Immature natural killer cell (primary cell): ENCODE measurements at regions not wholly inside any gene's neighbourhood (a gene's known extent, or its start where the extent isn't known, plus 50 kb on each side); places are given as distances from the start of the nearest gene placed in this dataset.

Experiments
- DNase-seq, 3 donors: peaks; one replicate each; pipeline ENCODE4 v3.0.0; 2022; ENCODE audit warnings: mixed read lengths in 1 of 3
- H3K27ac Mint-ChIP-seq, 6 donors: one replicate each; pipeline ENCODE4 v1.8.0; 2020; ENCODE audit warnings: mixed read lengths in 6 of 6, mild to moderate bottlenecking in 5 of 6, inconsistent platforms in 4 of 6, moderate library complexity in 3 of 6
- H3K27me3 Mint-ChIP-seq, 3 donors: one replicate each; pipeline ENCODE4 v1.8.0; 2020 to 2021; ENCODE audit warnings: low read depth in 3 of 3, mild to moderate bottlenecking in 3 of 3, mixed read lengths in 3 of 3, moderate library complexity in 3 of 3, inconsistent platforms in 1 of 3
- H3K36me3 Mint-ChIP-seq, 3 donors: one replicate each; pipeline ENCODE4 v1.8.0; 2020; ENCODE audit warnings: mixed read lengths in 3 of 3, inconsistent platforms in 2 of 3, mild to moderate bottlenecking in 2 of 3
- H3K4me1 Mint-ChIP-seq, 2 donors: one replicate each; pipeline ENCODE4 v1.8.0; 2020; ENCODE audit warnings: inconsistent platforms in 2 of 2, mild to moderate bottlenecking in 2 of 2, mixed read lengths in 2 of 2, moderate library complexity in 1 of 2
- H3K4me3 Mint-ChIP-seq, 5 donors: one replicate each; pipeline ENCODE4 v1.8.0; 2020; ENCODE audit warnings: mild to moderate bottlenecking in 5 of 5, mixed read lengths in 5 of 5, inconsistent platforms in 3 of 5, moderate library complexity in 3 of 5
- H3K9me3 Mint-ChIP-seq, 6 donors: one replicate each; pipeline ENCODE4 v1.8.0; 2020; ENCODE audit warnings: mild to moderate bottlenecking in 6 of 6, mixed read lengths in 6 of 6, inconsistent platforms in 4 of 6, moderate library complexity in 3 of 6

DNA sequence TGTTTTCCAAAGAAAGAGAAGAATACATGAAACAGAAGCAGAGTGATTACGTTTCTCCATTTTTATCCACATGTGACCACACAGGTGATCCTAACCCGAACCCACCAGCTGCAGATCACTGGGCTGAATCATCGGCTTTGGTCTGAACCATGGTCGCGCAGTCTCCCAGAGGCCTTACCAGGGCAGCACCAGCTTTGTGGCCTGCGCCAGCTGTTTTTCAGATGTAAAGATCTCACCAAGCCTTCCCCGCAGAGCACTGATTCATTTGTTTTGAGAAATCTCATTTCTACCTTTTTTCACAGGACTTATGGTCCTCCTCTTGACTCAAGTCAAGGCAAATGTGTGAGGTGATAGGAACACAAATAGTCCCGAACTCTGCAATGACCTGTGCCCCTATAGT, 207.0 kb upstream of the PPP2R2D start:
- H3K27ac Mint-ChIP-seq = no peak overlapping the region
- peaks cover 0 to 2% (median 0%) of the 10 kb centered on the region in 6 donors for H3K9me3 Mint-ChIP-seq
- peaks cover 0 to 4% (median 0%) of the 10 kb centered on the region in 3 donors for H3K36me3 Mint-ChIP-seq
- H3K4me3 Mint-ChIP-seq = no peak overlapping the region
- no peaks in the 10 kb centered on the region for H3K4me1 Mint-ChIP-seq
- DNase-seq = no peak
- H3K27me3 Mint-ChIP-seq = peaks cover 0 to 4% (median 3%) of the 10 kb centered on the region in 3 donors

DNA sequence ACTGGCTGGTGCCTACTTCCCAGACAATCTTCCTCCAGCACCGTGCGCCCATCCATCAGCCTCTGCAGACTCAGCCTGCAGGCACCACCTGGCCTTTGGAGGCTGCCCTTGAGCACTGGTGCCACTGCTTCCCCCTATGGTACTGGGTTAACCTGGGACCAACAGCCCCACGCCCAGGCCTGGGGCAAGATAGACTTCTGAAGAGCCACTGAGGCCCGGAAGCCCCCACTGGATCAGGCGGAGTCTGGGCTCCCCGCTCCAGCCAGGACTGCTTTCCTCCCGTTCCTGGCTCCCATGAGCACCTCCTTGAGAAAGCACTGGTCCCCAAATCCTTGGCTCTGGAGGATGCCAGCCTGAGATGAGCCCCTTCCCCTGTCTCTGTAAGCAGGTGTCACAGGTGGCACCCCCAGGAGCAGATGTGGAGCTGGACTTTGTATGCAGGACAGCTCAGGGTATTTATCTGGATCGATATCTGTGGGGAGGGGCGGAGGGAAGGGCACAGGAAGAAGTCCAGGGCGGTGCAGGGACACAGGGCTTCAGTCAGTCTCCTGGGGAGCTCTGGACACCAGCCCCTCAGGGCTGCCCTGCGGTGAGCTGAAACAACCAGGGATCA, 206.5 kb upstream of the PPP2R2D start:
- peaks cover 0 to 4% (median 0%) of the 10 kb centered on the region in 3 donors for H3K36me3 Mint-ChIP-seq
- no peaks in the 10 kb centered on the region for H3K4me1 Mint-ChIP-seq
- no peak overlapping the region for H3K4me3 Mint-ChIP-seq
- no peak for DNase-seq
- H3K27ac Mint-ChIP-seq = no peak overlapping the region
- H3K27me3 Mint-ChIP-seq = peaks cover 0 to 4% (median 3%) of the 10 kb centered on the region in 3 donors
- H3K9me3 Mint-ChIP-seq = peaks cover 0 to 2% (median 0%) of the 10 kb centered on the region in 6 donors

DNA sequence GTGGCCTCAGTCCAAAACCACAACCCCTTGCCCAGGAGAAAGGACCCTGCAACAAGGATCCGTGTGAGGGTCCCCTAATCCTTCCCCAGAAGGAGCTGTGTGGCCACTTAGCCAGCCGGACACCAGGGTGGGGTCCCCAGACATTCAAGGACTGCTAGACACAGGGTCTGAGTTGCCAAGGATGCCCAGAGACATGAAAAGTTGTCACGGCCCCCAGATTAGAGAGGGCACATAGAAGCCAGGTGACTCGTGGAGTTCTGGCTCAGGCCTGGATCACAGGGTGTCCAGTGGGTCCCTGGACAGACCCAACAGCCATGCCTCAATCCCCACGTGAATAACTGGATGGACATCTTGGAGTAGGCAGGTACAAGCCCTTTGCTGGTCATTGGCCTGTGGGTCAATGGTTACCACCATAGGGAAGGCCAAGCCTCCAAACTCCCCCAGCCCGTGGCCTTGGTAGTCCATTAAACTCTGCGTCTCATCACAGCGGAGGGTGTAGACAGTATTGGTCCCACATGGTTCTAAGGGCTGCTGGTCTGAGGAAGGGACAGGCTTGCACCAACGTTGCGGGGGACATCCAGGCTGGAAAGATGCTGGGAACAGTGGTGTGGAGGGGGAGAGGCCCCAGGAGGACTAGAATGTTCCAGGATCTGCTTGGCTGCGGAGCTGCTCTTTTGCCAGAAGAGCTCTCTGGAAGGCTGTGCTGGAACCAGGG, 205.9 kb upstream of the PPP2R2D start:
- Mint-ChIP-seq H3K4me1 (no peaks in the 10 kb centered on the region), H3K27ac (no peak overlapping the region)
- no peak for DNase-seq

DNA sequence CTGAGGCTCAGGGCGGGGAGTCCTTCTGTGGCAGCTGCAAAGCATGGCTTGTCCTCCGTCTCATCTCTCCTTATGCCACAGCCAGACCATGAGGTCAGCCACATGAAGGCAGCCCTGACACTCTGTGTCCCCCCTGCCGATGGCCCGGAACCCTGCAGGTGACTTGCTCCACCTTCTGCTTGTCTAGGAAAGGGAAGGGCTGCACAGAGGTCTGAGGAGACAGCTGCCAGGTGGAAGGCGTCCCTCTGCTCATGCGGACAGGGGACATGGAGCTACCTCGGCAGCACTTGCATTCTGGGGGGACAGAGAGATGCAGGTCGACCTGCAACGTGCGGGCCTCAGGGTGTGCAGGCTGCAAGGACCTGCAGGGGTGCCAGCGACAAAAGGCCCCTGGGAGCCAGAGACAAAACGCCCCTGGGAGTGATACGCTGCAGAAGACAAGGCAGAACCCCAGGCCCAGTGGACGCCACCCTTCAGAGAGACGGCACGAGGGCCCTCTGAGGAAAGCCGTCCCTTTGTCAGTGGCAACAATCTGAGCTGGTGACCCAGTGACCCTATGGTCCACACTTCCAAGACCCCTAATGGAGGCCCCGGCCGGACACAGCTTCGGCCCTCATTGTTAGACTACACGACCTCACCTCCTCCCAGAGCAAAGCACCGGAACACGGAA, 205.2 kb upstream of the PPP2R2D start:
- Mint-ChIP-seq H3K4me3 (no peak overlapping the region), H3K27ac (no peak overlapping the region), H3K4me1 (no peaks in the 10 kb centered on the region), H3K27me3 (peaks cover 0 to 5% (median 3%) of the 10 kb centered on the region in 3 donors), H3K9me3 (peaks cover 0 to 2% (median 0%) of the 10 kb centered on the region in 6 donors), H3K36me3 (no peaks in the 10 kb centered on the region)
- no peak for DNase-seq

More for the DNA sequence above, 205.9 kb upstream of the PPP2R2D start:
- Mint-ChIP-seq H3K27me3 (peaks cover 0 to 4% (median 3%) of the 10 kb centered on the region in 3 donors), H3K9me3 (peaks cover 0 to 2% (median 0%) of the 10 kb centered on the region in 6 donors), H3K4me3 (no peak overlapping the region), H3K36me3 (peaks cover 0 to 4% (median 0%) of the 10 kb centered on the region in 3 donors)

DNA sequence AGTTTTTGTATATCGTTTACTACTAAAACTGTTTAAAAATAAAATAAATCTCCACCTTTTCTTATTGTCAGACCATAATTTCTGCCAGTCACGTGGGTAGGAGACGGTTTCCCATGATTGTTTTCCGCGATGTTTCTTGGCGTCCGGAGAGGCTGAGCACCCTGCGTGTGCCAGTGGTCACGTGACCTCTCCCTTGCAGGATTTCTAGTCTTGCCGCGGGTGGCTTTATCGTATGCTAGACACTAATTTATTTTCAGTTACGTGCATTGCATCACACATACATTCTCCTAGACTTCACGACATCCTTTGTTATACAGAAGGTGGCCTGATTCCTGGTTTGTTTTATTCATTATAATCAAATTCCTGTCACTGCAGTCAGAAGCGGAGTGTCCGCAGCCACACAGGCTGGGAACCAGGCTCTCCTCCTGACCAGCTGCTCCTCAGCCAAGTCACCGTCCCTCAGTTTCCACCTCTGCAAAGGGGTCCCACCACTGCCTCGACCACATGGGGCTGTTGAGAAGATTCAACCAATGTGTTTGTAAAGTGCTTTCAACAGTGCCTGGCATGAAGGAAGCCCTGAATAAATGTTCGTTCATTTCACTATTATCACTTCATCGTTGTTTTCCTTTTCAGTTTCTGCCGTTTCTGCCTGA, 203.2 kb upstream of the PPP2R2D start:
- Mint-ChIP-seq H3K36me3 (no peaks in the 10 kb centered on the region), H3K9me3 (peaks cover 0 to 2% (median 0%) of the 10 kb centered on the region in 6 donors), H3K27ac (no peak overlapping the region), H3K27me3 (peaks cover 0 to 8% (median 5%) of the 10 kb centered on the region in 3 donors), H3K4me1 (no peaks in the 10 kb centered on the region), H3K4me3 (no peak overlapping the region)
- DNase-seq = no peak

DNA sequence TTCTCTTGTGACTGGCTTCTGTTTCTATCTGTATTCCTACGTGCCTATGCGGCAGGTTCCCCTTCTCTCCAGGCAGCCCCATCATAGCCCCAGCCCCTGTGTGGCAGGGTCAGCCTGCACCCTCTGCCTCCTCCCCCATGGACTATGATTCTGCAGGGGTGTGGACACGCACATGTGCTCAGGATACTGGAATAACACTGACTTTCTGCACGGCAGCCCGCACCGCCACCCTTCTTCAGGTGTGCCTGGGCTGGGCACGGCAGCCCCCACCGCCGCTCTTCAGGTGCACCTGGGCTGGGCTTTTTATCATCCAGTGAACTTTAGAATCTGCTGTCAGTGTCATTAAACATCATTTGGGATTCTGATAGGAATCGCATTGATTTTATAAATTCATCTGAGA, 202.6 kb upstream of the PPP2R2D start:
- peaks cover 0 to 2% (median 0%) of the 10 kb centered on the region in 6 donors for H3K9me3 Mint-ChIP-seq
- H3K27ac Mint-ChIP-seq = no peak overlapping the region
- H3K36me3 Mint-ChIP-seq = no peaks in the 10 kb centered on the region
- DNase-seq = no peak
- no peak overlapping the region for H3K4me3 Mint-ChIP-seq
- no peaks in the 10 kb centered on the region for H3K4me1 Mint-ChIP-seq
- H3K27me3 Mint-ChIP-seq = peaks cover 0 to 8% (median 7%) of the 10 kb centered on the region in 3 donors

DNA sequence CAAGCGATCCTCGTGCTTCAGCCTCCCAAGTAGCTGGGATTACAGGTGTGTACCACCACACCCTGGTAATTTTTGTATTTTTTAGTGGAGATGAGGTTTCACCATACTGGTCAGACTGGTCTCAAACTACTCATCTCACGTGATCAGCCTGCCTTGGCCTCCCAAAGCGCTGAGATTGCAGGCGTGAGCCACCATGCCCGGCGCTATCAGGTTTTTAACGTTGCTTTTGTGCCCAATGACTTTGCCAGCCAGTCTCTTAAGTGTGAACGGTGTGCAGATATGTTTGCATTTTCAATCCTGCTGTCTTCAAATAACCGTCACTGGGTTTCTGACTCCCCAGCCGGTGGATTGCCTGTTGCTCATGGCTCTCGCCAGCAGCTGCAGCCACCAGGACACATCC, 201.8 kb upstream of the PPP2R2D start:
- no peaks in the 10 kb centered on the region for H3K4me1 Mint-ChIP-seq
- H3K36me3 Mint-ChIP-seq = no peaks in the 10 kb centered on the region
- peaks cover 0 to 2% (median 0%) of the 10 kb centered on the region in 6 donors for H3K9me3 Mint-ChIP-seq
- no peak for DNase-seq
- no peak overlapping the region for H3K27ac Mint-ChIP-seq
- no peak overlapping the region for H3K4me3 Mint-ChIP-seq
- H3K27me3 Mint-ChIP-seq = peaks cover 0 to 8% (median 7%) of the 10 kb centered on the region in 3 donors

DNA sequence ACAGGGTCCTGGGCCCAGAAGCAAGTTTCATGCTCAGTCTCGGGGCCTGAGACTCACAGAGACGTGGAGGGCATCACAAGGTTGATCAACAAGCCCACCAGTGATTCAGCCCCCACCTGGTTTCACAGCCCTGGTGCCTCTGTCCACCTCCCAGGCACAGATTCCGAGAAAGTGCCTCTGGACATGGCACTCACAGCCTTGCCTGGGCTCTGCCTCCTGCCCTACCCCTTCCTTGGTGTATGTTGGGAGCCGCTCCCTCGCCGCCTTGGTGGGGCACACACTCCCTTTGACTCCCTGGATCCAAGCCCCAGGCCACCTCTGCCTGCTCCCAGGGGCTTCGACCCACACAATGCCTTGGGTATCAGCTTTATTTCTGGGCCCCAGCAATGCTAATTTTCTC, 200.8 kb upstream of the PPP2R2D start:
- no peaks in the 10 kb centered on the region for H3K36me3 Mint-ChIP-seq
- H3K27me3 Mint-ChIP-seq = peaks cover 0 to 7% (median 5%) of the 10 kb centered on the region in 3 donors
- H3K9me3 Mint-ChIP-seq = peaks cover 0 to 2% (median 0%) of the 10 kb centered on the region in 6 donors
- no peak overlapping the region for H3K4me3 Mint-ChIP-seq
- DNase-seq = no peak
- H3K27ac Mint-ChIP-seq = no peak overlapping the region
- H3K4me1 Mint-ChIP-seq = no peaks in the 10 kb centered on the region

DNA sequence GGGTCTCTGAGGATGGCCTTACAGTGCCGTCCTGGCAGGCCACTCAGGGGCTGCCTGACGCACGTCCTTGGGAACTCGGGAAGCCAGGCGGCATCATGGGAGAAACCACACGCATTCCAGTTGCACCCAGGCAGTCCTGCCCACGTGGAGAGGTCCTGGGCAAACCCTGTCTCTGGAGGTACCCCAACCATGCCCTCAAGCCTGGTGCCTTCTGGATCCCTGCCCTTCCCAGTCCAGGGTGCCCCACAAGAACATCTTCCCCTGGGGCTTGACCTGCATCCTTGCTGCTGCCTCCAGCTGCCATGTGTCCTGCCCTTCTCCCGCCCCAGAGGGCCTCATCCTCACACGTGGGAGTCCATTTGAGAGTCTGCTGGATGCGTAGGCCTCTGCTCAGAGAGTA, 200.3 kb upstream of the PPP2R2D start:
- no peak overlapping the region for H3K27ac Mint-ChIP-seq
- H3K27me3 Mint-ChIP-seq = peaks cover 0 to 7% (median 5%) of the 10 kb centered on the region in 3 donors
- no peak for DNase-seq
- H3K4me3 Mint-ChIP-seq = no peak overlapping the region
- H3K9me3 Mint-ChIP-seq = no peaks in the 10 kb centered on the region
- no peaks in the 10 kb centered on the region for H3K4me1 Mint-ChIP-seq
- H3K36me3 Mint-ChIP-seq = no peaks in the 10 kb centered on the region

DNA sequence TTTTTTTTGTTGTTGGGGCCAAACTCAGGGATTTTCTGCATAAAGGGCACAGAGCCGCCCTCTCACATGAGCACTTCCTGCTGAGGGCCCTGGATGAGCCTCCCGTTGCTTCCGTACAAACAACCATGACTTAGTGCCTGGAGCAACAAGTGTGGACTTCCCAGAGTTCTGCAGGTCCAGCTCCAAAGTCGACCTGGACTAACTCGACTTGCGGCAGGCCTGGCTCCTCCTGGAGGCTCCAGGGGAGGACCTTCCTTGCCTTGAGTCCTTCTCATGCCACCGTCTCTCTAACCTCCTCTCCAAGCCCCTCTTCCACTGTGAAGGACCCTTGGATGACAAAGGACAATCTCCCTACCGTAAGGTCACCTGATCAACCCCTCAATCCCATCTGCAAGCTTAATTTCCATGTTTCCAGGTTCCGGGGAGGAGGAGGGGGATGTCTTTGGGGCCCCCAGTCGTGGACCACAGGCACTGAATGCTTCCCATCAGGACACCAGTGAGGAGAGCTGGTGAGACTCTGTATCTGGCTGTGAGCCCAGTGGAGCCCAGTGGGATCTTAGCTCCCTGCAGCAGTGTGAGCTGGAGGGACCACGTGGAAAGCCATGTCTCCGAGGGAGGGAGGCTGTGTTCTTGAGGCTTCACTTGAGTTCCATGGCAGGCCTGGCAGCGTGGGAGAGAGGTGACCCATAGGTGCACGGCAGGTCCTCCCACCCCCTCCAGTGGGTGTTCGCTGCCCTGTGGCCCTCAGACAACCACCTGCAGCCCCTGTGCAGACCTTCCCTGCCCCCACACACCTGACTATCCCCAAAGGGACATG, 199.5 kb upstream of the PPP2R2D start:
- DNase-seq = no peak
- H3K36me3 Mint-ChIP-seq = no peaks in the 10 kb centered on the region

DNA sequence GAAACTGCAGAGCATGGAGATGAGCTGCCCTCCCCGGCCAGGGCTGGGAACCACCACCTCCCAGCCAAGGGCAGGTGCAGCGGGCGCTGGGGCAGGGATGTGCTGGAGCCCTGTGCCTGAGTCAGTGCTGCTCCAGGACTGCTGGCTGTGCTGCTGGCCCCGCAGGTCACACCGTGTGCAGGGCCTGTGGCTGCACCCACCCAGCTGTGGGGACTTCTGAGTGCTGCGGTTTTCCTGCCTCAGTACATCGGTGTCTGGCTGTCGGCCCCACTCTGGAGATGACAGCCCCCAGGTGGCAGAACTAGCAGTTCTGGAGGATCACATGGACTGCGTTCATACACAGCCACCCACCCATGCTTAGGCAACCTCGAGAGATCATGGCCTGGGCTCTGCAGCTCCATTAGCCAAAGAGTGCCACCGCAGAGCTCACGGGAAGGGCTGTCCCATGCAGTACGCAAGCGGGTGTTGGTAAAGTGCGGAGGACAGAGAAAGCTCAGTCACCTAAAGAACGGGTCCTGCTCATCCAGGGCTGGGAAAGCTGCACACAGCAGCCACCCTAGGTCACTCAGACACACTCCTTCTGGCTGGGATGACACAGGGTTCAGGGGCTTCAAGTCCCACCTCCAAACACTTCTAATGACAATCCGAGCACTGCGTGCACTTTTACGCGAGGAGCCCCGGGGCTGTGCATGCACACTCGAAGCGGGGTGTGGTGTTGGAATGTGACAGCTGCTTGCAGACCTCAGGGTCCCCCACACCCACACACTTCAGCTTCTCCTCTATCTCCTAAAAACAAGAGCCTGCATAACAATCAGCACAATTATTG, 198.1 kb upstream of the PPP2R2D start:
- peaks cover 0 to 7% (median 5%) of the 10 kb centered on the region in 3 donors for H3K27me3 Mint-ChIP-seq
- no peaks in the 10 kb centered on the region for H3K4me1 Mint-ChIP-seq
- no peak overlapping the region for H3K4me3 Mint-ChIP-seq
- no peak overlapping the region for H3K27ac Mint-ChIP-seq
- no peaks in the 10 kb centered on the region for H3K36me3 Mint-ChIP-seq
- H3K9me3 Mint-ChIP-seq = peaks cover 0 to 3% (median 0%) of the 10 kb centered on the region in 6 donors
- DNase-seq = no peak

More for the DNA sequence above, 199.5 kb upstream of the PPP2R2D start:
- no peak overlapping the region for H3K4me3 Mint-ChIP-seq
- peaks cover 0 to 7% (median 5%) of the 10 kb centered on the region in 3 donors for H3K27me3 Mint-ChIP-seq
- H3K27ac Mint-ChIP-seq = no peak overlapping the region
- H3K9me3 Mint-ChIP-seq = peaks cover 0 to 1% (median 0%) of the 10 kb centered on the region in 6 donors
- no peaks in the 10 kb centered on the region for H3K4me1 Mint-ChIP-seq

DNA sequence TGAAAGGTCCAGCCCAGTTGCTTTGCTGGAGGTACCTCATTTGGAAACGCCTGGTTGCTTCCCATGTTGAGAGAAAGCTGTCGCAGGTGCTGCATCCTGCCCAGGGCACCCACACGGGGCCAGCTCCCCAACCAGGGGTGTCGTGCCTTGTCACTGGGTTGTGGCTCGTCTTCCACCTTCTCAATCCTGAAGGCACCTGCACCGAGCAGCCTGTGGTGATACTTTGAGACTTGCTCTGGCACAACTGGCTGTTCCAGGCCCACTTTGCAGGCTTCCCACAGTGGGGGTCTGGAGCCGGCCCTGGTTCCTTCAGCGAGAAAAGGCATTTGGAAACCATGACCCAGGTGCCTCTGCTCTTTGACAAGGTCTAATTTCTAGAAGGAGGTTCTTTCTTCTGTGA, 197.3 kb upstream of the PPP2R2D start:
- Mint-ChIP-seq H3K4me3 (no peak overlapping the region), H3K27me3 (peaks cover 0 to 5% (median 3%) of the 10 kb centered on the region in 3 donors), H3K36me3 (no peaks in the 10 kb centered on the region), H3K4me1 (no peaks in the 10 kb centered on the region), H3K9me3 (peaks cover 0 to 3% (median 0%) of the 10 kb centered on the region in 6 donors), H3K27ac (no peak overlapping the region)
- no peak for DNase-seq
